ENCODE measurements at regions not wholly inside any gene's neighbourhood (a gene's known extent, or its start where the extent isn't known, plus 50 kb on each side); places are given as distances from the start of the nearest gene placed in this dataset.
"Not testable (repeated sequence)": the region's sequence is repeated elsewhere in the genome, so short reads cannot be mapped to it uniquely, and the experiment has no call there.

DNA sequence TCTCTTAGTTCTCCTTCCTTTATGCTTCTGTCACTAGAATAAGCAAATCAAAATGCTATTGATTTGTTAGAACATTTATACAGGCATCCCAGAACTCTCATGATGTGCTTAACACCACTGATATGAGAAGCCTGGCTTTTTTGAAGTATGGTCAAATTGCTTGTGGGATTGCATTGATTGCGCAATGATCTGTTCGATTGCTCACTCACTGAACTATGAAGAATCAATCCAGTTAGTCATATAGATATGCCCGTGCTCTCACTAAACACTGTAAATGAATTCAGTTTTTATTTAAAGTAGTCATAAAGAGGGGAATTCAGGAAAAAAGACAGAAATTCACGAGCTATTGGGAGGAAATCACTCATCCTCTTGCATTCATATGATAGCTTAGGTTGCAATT is 1237.8 kb downstream of the SUCLG1 start:
- H3K36me3 ChIP-seq (ENCODE audit: insufficient read depth, low read length): no peaks in the 10 kb centered on the region
- no peaks in the 10 kb centered on the region for H3K4me1 ChIP-seq (ENCODE audit: control insufficient read depth, insufficient read depth, low read length, unreplicated experiment)

GRCh38 chr2:83217854-83218253 is 1241.2 kb downstream of the SUCLG1 start:
- Histone ChIP-seq H2AFZ (ENCODE audit: low read length, unreplicated experiment) (no peak overlapping the region), H3K4me3 (ENCODE audit: low read depth, low read length) (no peak overlapping the region), H3K27me3 (ENCODE audit: insufficient read depth, low read length) (0 out of 2 replicates have a peak, but pooled peaks cover 3% of the 10 kb centered on the region), H3K4me1 (ENCODE audit: control insufficient read depth, insufficient read depth, low read length, unreplicated experiment) (no peaks in the 10 kb centered on the region), H3K79me2 (ENCODE audit: control insufficient read depth, insufficient read depth, low read length, unreplicated experiment) (no peaks in the 10 kb centered on the region), H3K36me3 (ENCODE audit: insufficient read depth, low read length) (no peaks in the 10 kb centered on the region), H3K27ac (ENCODE audit: low read depth, low read length) (no peak overlapping the region)

More for the DNA sequence above, 1237.8 kb downstream of the SUCLG1 start:
- Histone ChIP-seq H3K27ac (ENCODE audit: low read depth, low read length) (no peak overlapping the region), H2AFZ (ENCODE audit: low read length, unreplicated experiment) (no peak overlapping the region), H3K27me3 (ENCODE audit: insufficient read depth, low read length) (no peaks in the 10 kb centered on the region), H3K4me3 (ENCODE audit: low read depth, low read length) (no peak overlapping the region), H3K79me2 (ENCODE audit: control insufficient read depth, insufficient read depth, low read length, unreplicated experiment) (no peaks in the 10 kb centered on the region)

GRCh38 chr2:83196225-83196624 is 1262.9 kb downstream of the SUCLG1 start:
- no peaks in the 10 kb centered on the region for H3K79me2 ChIP-seq (ENCODE audit: control insufficient read depth, insufficient read depth, low read length, unreplicated experiment)
- H2AFZ ChIP-seq (ENCODE audit: low read length, unreplicated experiment): no peak overlapping the region
- H3K4me1 ChIP-seq (ENCODE audit: control insufficient read depth, insufficient read depth, low read length, unreplicated experiment): no peaks in the 10 kb centered on the region
- no peak overlapping the region for H3K4me3 ChIP-seq (ENCODE audit: low read depth, low read length)
- no peak overlapping the region for H3K27ac ChIP-seq (ENCODE audit: low read depth, low read length)
- H3K27me3 ChIP-seq (ENCODE audit: insufficient read depth, low read length): no peaks in the 10 kb centered on the region
- no peaks in the 10 kb centered on the region for H3K36me3 ChIP-seq (ENCODE audit: insufficient read depth, low read length)

GRCh38 chr2:83191316-83191715 is 1267.8 kb downstream of the SUCLG1 start:
- Histone ChIP-seq H3K27ac (ENCODE audit: low read depth, low read length) (no peak overlapping the region), H3K4me1 (ENCODE audit: control insufficient read depth, insufficient read depth, low read length, unreplicated experiment) (no peaks in the 10 kb centered on the region), H3K36me3 (ENCODE audit: insufficient read depth, low read length) (no peaks in the 10 kb centered on the region), H2AFZ (ENCODE audit: low read length, unreplicated experiment) (no peak overlapping the region), H3K27me3 (ENCODE audit: insufficient read depth, low read length) (no peaks in the 10 kb centered on the region), H3K79me2 (ENCODE audit: control insufficient read depth, insufficient read depth, low read length, unreplicated experiment) (no peaks in the 10 kb centered on the region), H3K4me3 (ENCODE audit: low read depth, low read length) (no peak overlapping the region)

DNA sequence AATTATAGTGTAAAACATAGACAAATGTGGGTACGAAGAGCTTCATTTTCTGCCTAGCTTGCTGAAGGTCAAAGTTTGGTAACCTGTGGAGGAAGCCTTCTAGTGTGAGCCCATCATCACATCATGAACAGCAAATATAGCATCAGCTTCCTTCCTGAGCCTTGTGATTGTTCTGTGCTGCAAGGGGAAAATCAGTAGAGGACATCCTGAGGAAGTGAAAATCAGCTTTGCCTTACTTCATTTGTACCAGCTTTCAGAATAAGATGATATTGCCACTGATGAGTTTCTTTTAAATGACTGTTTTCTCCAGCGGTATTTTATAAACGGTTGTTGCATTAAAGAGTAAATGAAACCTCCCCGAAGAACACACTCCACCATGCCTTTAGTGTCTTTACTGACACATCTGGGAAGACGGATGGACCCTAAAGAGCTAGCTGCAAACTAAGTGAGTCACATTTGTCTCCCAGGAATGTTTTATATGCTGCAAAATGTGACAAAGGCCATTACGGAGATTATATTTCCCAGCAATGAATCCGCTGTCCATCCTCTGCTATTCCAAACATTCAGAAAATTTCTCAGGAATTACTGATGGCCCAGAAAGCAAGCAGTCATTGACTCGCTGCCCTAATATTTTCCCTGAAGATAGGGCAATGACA is 1272.8 kb downstream of the SUCLG1 start:
- Histone ChIP-seq H3K79me2 (ENCODE audit: control insufficient read depth, insufficient read depth, low read length, unreplicated experiment) (no peaks in the 10 kb centered on the region), H3K27ac (ENCODE audit: low read depth, low read length) (no peak overlapping the region), H2AFZ (ENCODE audit: low read length, unreplicated experiment) (no peak overlapping the region), H3K4me3 (ENCODE audit: low read depth, low read length) (no peak overlapping the region), H3K36me3 (ENCODE audit: insufficient read depth, low read length) (no peaks in the 10 kb centered on the region), H3K27me3 (ENCODE audit: insufficient read depth, low read length) (no peaks in the 10 kb centered on the region), H3K4me1 (ENCODE audit: control insufficient read depth, insufficient read depth, low read length, unreplicated experiment) (no peaks in the 10 kb centered on the region)

DNA sequence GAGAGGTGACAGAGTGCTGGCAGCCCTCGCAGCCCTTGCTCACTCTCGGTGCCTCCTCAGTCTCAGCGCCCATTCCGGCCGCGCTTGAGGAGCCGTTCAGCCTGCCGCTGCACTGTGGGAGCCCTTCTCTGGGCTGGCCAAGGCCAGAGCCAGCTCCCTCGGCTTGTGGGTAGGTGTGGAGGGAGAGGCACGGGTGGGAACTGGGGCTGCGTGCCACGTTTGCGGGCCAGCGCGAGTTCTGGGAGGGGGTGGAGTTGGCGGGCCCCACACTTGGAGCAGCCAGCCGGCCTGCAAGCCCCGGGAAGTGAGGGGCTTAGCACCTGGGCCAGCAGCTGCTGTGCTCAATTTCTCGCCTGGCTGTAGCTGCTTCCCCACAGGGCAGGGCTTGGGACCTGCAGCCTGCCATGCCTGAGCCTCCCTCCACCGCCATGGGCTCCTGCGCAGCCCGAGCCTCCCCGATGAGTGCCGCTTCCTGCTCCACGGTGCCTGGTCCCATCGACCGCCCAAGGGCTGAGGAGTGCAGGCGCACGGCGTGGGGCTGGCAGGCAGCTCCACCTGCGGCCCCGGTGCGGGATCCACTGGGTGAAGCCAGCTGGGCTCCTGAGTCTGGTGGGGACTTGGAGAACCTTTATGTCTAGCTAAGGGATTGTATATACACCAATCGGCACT is 1278.1 kb downstream of the SUCLG1 start:
- not testable (repeated sequence) for H3K27ac ChIP-seq (ENCODE audit: low read depth, low read length); H3K4me3 ChIP-seq (ENCODE audit: low read depth, low read length); H3K79me2 ChIP-seq (ENCODE audit: control insufficient read depth, insufficient read depth, low read length, unreplicated experiment); H3K36me3 ChIP-seq (ENCODE audit: insufficient read depth, low read length); H3K27me3 ChIP-seq (ENCODE audit: insufficient read depth, low read length); H2AFZ ChIP-seq (ENCODE audit: low read length, unreplicated experiment); H3K4me1 ChIP-seq (ENCODE audit: control insufficient read depth, insufficient read depth, low read length, unreplicated experiment)

- no peak overlapping the region for H2AFZ ChIP-seq (ENCODE audit: low read length, unreplicated experiment)
- no peak overlapping the region for H3K27ac ChIP-seq (ENCODE audit: low read depth, low read length)
- no peaks in the 10 kb centered on the region for H3K36me3 ChIP-seq (ENCODE audit: insufficient read depth, low read length)
- no peaks in the 10 kb centered on the region for H3K79me2 ChIP-seq (ENCODE audit: control insufficient read depth, insufficient read depth, low read length, unreplicated experiment)
- no peak overlapping the region for H3K4me3 ChIP-seq (ENCODE audit: low read depth, low read length)
- no peaks in the 10 kb centered on the region for H3K4me1 ChIP-seq (ENCODE audit: control insufficient read depth, insufficient read depth, low read length, unreplicated experiment)
- H3K27me3 ChIP-seq (ENCODE audit: insufficient read depth, low read length): no peaks in the 10 kb centered on the region
These were observed 1282.5 kb downstream of the SUCLG1 start for GRCh38 chr2:83176539-83176938.

DNA sequence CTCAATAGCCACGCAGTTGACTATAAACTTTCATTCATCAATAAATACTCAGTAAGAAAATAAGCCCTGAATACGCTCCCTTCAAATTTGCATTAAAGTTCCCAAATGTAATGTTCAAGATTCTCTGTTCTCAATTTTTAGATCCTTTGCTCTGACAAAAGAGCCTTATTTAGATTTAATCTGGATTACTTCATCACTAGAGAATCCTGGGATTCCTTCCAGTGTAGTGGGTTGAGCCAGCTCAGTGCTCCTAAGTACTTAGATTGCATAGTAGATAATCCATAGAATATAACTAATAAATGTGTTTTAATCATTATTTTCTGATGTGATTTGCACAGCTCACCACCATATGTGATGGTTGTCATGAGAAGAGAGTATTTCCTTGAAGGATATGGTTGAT is 1286.2 kb downstream of the SUCLG1 start:
- Histone ChIP-seq H3K27ac (ENCODE audit: low read depth, low read length) (no peak overlapping the region), H3K4me3 (ENCODE audit: low read depth, low read length) (no peak overlapping the region), H3K4me1 (ENCODE audit: control insufficient read depth, insufficient read depth, low read length, unreplicated experiment) (no peaks in the 10 kb centered on the region), H3K27me3 (ENCODE audit: insufficient read depth, low read length) (no peaks in the 10 kb centered on the region), H3K36me3 (ENCODE audit: insufficient read depth, low read length) (no peaks in the 10 kb centered on the region), H3K79me2 (ENCODE audit: control insufficient read depth, insufficient read depth, low read length, unreplicated experiment) (no peaks in the 10 kb centered on the region), H2AFZ (ENCODE audit: low read length, unreplicated experiment) (no peak overlapping the region)

DNA sequence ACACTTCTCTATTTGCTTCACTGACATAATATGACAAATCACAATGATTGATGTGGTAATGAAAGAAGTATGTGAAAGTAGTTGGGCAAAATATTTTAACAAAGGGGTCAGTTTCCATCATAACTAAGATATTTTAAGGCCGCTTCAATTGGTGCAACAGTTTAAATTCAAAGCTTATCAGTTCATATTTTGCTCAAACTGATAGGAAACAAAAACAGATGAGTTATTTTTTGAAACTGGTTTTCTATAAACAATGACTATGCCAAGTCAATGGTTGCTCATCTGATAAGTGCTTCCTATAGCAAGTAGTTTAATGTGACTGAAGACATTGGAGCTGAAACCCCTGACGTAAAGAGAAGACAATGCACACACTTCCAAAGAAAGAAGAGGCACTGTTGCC is 1290.7 kb downstream of the SUCLG1 start:
- Histone ChIP-seq H3K79me2 (ENCODE audit: control insufficient read depth, insufficient read depth, low read length, unreplicated experiment) (no peaks in the 10 kb centered on the region), H3K27ac (ENCODE audit: low read depth, low read length) (no peak overlapping the region), H2AFZ (ENCODE audit: low read length, unreplicated experiment) (no peak overlapping the region), H3K36me3 (ENCODE audit: insufficient read depth, low read length) (no peaks in the 10 kb centered on the region), H3K4me3 (ENCODE audit: low read depth, low read length) (no peak overlapping the region), H3K27me3 (ENCODE audit: insufficient read depth, low read length) (no peaks in the 10 kb centered on the region), H3K4me1 (ENCODE audit: control insufficient read depth, insufficient read depth, low read length, unreplicated experiment) (no peaks in the 10 kb centered on the region)

DNA sequence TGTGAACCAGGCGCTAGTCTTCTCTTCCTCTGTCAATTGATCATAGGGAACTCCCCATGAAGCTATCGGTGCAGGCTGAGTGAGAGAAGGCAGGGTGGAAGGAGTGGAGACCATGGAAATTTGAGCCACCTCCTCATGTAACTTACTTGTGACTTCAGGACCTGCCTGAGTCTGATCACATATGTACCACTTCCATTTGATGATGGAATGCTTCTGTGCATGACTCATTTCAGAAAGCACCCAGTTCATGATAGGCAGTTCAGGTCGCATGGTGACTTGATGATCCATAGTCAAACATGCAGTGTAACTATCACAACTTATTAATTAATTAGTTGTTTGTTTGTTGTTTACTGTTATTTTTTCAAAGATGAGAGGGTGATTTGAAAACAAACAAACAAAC is 1296.7 kb downstream of the SUCLG1 start:
- H3K27ac ChIP-seq (ENCODE audit: low read depth, low read length): no peak overlapping the region
- no peaks in the 10 kb centered on the region for H3K4me1 ChIP-seq (ENCODE audit: control insufficient read depth, insufficient read depth, low read length, unreplicated experiment)
- H3K79me2 ChIP-seq (ENCODE audit: control insufficient read depth, insufficient read depth, low read length, unreplicated experiment): no peaks in the 10 kb centered on the region
- H3K4me3 ChIP-seq (ENCODE audit: low read depth, low read length): no peak overlapping the region
- H2AFZ ChIP-seq (ENCODE audit: low read length, unreplicated experiment): no peak overlapping the region
- no peaks in the 10 kb centered on the region for H3K27me3 ChIP-seq (ENCODE audit: insufficient read depth, low read length)
- no peaks in the 10 kb centered on the region for H3K36me3 ChIP-seq (ENCODE audit: insufficient read depth, low read length)

GRCh38 chr2:83160571-83160970 is 1298.5 kb downstream of the SUCLG1 start:
- H3K27me3 ChIP-seq (ENCODE audit: insufficient read depth, low read length): no peaks in the 10 kb centered on the region
- H3K4me1 ChIP-seq (ENCODE audit: control insufficient read depth, insufficient read depth, low read length, unreplicated experiment): no peaks in the 10 kb centered on the region
- H3K4me3 ChIP-seq (ENCODE audit: low read depth, low read length): no peak overlapping the region
- no peak overlapping the region for H2AFZ ChIP-seq (ENCODE audit: low read length, unreplicated experiment)
- no peak overlapping the region for H3K27ac ChIP-seq (ENCODE audit: low read depth, low read length)
- H3K79me2 ChIP-seq (ENCODE audit: control insufficient read depth, insufficient read depth, low read length, unreplicated experiment): no peaks in the 10 kb centered on the region
- H3K36me3 ChIP-seq (ENCODE audit: insufficient read depth, low read length): no peaks in the 10 kb centered on the region
